ENCODE measurements at regions not wholly inside any gene's neighbourhood (a gene's known extent, or its start where the extent isn't known, plus 50 kb on each side); places are given as distances from the start of the nearest gene placed in this dataset.

- TF ChIP-seq, protein P1, sequence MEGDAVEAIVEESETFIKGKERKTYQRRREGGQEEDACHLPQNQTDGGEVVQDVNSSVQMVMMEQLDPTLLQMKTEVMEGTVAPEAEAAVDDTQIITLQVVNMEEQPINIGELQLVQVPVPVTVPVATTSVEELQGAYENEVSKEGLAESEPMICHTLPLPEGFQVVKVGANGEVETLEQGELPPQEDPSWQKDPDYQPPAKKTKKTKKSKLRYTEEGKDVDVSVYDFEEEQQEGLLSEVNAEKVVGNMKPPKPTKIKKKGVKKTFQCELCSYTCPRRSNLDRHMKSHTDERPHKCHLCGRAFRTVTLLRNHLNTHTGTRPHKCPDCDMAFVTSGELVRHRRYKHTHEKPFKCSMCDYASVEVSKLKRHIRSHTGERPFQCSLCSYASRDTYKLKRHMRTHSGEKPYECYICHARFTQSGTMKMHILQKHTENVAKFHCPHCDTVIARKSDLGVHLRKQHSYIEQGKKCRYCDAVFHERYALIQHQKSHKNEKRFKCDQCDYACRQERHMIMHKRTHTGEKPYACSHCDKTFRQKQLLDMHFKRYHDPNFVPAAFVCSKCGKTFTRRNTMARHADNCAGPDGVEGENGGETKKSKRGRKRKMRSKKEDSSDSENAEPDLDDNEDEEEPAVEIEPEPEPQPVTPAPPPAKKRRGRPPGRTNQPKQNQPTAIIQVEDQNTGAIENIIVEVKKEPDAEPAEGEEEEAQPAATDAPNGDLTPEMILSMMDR (IDR thresholded peaks at IDR 0.05; ENCODE audit: low read depth, low read length, missing input control), result no peak
- no peak for TF ChIP-seq TAF1 (conservative IDR thresholded peaks at IDR 0.05)
- TF ChIP-seq MAX (IDR thresholded peaks at IDR 0.05), result no peak
- no peak for TF ChIP-seq FOXA1 (IDR thresholded peaks at IDR 0.05)
- no peak for TF ChIP-seq RAD21 (IDR thresholded peaks at IDR 0.05)
- TF ChIP-seq ATF3 (IDR thresholded peaks at IDR 0.05), result no peak
- no peak for TF ChIP-seq RXRA (IDR thresholded peaks at IDR 0.05)
- no peak for TF ChIP-seq SP1 (IDR thresholded peaks at IDR 0.05)
- TF ChIP-seq, protein P2, sequence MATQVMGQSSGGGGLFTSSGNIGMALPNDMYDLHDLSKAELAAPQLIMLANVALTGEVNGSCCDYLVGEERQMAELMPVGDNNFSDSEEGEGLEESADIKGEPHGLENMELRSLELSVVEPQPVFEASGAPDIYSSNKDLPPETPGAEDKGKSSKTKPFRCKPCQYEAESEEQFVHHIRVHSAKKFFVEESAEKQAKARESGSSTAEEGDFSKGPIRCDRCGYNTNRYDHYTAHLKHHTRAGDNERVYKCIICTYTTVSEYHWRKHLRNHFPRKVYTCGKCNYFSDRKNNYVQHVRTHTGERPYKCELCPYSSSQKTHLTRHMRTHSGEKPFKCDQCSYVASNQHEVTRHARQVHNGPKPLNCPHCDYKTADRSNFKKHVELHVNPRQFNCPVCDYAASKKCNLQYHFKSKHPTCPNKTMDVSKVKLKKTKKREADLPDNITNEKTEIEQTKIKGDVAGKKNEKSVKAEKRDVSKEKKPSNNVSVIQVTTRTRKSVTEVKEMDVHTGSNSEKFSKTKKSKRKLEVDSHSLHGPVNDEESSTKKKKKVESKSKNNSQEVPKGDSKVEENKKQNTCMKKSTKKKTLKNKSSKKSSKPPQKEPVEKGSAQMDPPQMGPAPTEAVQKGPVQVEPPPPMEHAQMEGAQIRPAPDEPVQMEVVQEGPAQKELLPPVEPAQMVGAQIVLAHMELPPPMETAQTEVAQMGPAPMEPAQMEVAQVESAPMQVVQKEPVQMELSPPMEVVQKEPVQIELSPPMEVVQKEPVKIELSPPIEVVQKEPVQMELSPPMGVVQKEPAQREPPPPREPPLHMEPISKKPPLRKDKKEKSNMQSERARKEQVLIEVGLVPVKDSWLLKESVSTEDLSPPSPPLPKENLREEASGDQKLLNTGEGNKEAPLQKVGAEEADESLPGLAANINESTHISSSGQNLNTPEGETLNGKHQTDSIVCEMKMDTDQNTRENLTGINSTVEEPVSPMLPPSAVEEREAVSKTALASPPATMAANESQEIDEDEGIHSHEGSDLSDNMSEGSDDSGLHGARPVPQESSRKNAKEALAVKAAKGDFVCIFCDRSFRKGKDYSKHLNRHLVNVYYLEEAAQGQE (IDR thresholded peaks at IDR 0.05), result no peak
- no peak for TF ChIP-seq ZBTB33 (IDR thresholded peaks at IDR 0.05)
- no peak for TF ChIP-seq HNF4A (conservative IDR thresholded peaks at IDR 0.05)
- no peak for TF ChIP-seq YY1 (IDR thresholded peaks at IDR 0.05)
Measured at GRCh38 chr13:81493144-81493543, 1152.2 kb upstream of the SPRY2 start.
